ENCODE measurements at regions not wholly inside any gene's neighbourhood (a gene's known extent, or its start where the extent isn't known, plus 50 kb on each side); places are given as distances from the start of the nearest gene placed in this dataset.

DNA sequence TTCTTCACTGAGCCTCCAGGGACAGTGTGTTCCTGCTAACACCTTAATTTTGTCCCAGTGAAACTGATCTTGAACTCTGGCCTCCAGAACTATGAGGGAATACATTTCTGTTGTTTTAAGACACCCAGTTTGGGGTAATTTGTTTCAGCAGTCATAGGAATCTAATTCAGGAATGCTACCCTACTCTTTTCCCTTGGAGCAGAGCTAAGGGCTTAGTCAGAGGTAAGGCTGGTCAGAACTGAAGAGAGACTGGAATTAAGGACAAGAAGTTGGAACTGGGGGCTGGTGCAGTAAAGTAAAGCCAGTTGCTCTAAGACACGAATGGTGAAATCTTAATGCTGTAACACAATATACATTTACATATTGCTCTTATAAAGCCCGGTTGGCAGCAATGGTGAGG lies 809.7 kb downstream of the MAFB start:
- H3K36me3 Mint-ChIP-seq, result no peaks in the 10 kb centered on the region
- Histone ChIP-seq H3K9me3 (ENCODE audit: control insufficient read depth in 2 of 2, low read length in 2 of 2) (no peaks in the 10 kb centered on the region), H3K4me3 (ENCODE audit: low read depth, low read length) (no peak overlapping the region), H3K27me3 (ENCODE audit: control insufficient read depth, insufficient read depth, low read length) (no peaks in the 10 kb centered on the region), H3K36me3 (ENCODE audit: control insufficient read depth, insufficient read depth, low read length) (no peaks in the 10 kb centered on the region), H3K27ac (ENCODE audit: insufficient read depth, low read length, poor library complexity, severe bottlenecking) (no peak overlapping the region), H3K4me1 (ENCODE audit: control insufficient read depth, insufficient read depth, low read length, poor library complexity, severe bottlenecking) (no peaks in the 10 kb centered on the region)
- no peaks in the 10 kb centered on the region for H3K27me3 Mint-ChIP-seq
- no peaks in the 10 kb centered on the region for H3K4me1 Mint-ChIP-seq
- ATAC-seq (ENCODE audit: low read depth in 2 of 2), result no peak
- H3K27ac Mint-ChIP-seq, result no peak overlapping the region
- no peak overlapping the region for H3K4me3 Mint-ChIP-seq
- H3K9me3 Mint-ChIP-seq, result peaks cover 0 to 7% (median 1%) of the 10 kb centered on the region in 7 donors
- no peak for DNase-seq

DNA sequence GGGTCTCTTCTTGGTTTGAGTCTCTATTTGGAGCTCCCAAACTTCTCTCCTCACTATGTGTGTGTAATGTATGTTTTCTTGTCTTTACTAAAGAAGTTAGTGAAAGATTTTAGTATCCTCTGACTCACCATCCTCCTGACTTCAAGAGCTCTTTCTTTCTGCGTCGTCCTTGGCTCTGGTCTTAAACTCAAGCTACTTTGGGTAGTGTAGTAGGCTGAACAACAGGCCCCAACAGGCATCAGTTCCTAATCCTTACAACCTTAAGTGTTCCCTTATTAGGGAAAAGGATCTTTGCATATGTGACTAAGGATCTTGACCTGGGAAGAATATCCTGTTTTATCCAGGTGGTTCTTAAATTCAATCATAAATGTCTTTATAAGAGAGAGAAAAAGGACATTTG lies 810.2 kb downstream of the MAFB start:
- no peak overlapping the region for H3K27ac ChIP-seq (ENCODE audit: insufficient read depth, low read length, poor library complexity, severe bottlenecking)
- Mint-ChIP-seq H3K9me3 (peaks cover 0 to 7% (median 1%) of the 10 kb centered on the region in 7 donors), H3K4me1 (no peaks in the 10 kb centered on the region), H3K27me3 (no peaks in the 10 kb centered on the region), H3K36me3 (no peaks in the 10 kb centered on the region), H3K4me3 (no peak overlapping the region), H3K27ac (no peak overlapping the region)
- no peaks in the 10 kb centered on the region for H3K27me3 ChIP-seq (ENCODE audit: control insufficient read depth, insufficient read depth, low read length)
- H3K9me3 ChIP-seq (ENCODE audit: control insufficient read depth in 2 of 2, low read length in 2 of 2), result no peaks in the 10 kb centered on the region
- no peaks in the 10 kb centered on the region for H3K4me1 ChIP-seq (ENCODE audit: control insufficient read depth, insufficient read depth, low read length, poor library complexity, severe bottlenecking)
- no peak for ATAC-seq (ENCODE audit: low read depth in 2 of 2)
- no peak overlapping the region for H3K4me3 ChIP-seq (ENCODE audit: low read depth, low read length)
- DNase-seq, result no peak
- no peaks in the 10 kb centered on the region for H3K36me3 ChIP-seq (ENCODE audit: control insufficient read depth, insufficient read depth, low read length)

DNA sequence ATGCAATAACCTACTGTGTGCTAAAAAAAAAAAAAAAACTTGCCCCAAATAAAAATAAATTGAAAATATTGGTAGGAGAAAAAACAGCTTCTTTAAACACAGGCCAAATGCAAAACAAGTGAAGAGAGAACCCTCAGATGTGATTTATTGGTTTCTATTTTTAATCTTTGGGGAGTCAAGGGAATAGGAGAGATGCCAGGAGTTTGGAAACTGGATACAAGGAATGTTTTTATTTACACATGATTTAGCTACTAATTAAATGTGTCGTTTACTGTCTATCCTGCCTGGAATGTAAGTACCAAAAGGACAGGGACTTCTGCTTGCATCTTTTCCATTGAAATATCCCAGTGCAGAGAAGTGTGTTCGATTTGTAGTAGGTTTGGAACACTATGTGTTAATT lies 810.7 kb downstream of the MAFB start:
- no peak for ATAC-seq (ENCODE audit: low read depth in 2 of 2)
- Mint-ChIP-seq H3K27me3 (no peaks in the 10 kb centered on the region), H3K4me3 (peak overlapping the region in 1 of 4 donors; percentile 32), H3K36me3 (no peaks in the 10 kb centered on the region), H3K27ac (no peak overlapping the region), H3K9me3 (peaks cover 0 to 8% (median 3%) of the 10 kb centered on the region in 7 donors), H3K4me1 (no peaks in the 10 kb centered on the region)
- H3K4me1 ChIP-seq (ENCODE audit: control insufficient read depth, insufficient read depth, low read length, poor library complexity, severe bottlenecking), result no peaks in the 10 kb centered on the region
- no peaks in the 10 kb centered on the region for H3K9me3 ChIP-seq (ENCODE audit: control insufficient read depth in 2 of 2, low read length in 2 of 2)
- no peaks in the 10 kb centered on the region for H3K36me3 ChIP-seq (ENCODE audit: control insufficient read depth, insufficient read depth, low read length)
- no peak for DNase-seq
- no peak overlapping the region for H3K4me3 ChIP-seq (ENCODE audit: low read depth, low read length)
- no peaks in the 10 kb centered on the region for H3K27me3 ChIP-seq (ENCODE audit: control insufficient read depth, insufficient read depth, low read length)
- no peak overlapping the region for H3K27ac ChIP-seq (ENCODE audit: insufficient read depth, low read length, poor library complexity, severe bottlenecking)

DNA sequence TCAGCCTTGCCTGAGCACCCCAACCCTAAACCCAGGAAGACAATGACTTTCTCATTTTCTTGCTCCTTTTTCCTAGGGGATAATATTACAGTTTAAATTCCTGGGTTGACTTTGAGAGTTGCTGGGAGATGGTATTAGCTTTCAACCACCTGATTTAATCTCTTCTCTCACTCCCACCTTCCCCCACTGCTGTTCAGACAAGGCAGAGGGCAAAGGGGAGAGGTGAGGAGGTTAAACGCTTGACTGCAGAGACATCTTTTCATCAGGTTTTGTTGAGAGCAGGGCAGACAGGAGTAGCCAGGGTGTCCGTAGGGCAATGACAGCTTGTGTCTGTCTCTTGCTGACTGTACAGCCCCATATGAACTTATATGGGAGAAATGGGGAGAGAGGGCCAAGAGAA lies 811.2 kb downstream of the MAFB start:
- peaks cover 0 to 7% (median 3%) of the 10 kb centered on the region in 7 donors for H3K9me3 Mint-ChIP-seq
- H3K27me3 ChIP-seq (ENCODE audit: control insufficient read depth, insufficient read depth, low read length), result no peaks in the 10 kb centered on the region

DNA sequence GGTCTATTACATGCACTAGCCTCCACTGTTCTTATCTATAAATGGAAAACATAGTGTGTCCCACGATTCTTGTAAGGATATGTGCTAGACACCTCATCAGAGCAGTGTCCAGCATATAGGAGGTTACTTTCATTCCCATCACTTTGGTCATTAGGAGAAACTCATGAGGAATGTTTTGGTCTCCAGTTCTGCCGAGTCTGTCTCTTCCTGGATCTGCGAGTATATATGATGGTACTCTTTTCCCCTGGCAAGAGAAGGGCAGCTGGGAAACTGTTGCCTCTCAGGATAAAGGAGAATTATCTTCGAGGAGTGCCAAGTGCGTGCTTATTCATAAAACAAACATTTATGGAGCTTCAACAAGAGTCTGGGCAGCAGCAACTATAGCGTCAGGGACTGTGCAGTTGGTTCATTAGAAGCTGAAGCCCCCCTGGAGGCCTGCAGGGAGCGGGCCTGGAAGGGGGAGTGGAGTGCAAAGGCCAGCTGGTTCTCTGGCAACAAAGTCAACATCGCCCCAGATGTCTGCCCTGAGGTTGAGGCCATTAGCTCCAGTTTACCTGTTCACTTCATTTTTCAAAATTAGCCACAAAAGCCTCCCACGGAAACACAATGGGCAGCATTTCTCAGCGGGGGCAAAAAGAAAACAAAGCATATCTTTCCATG lies 811.9 kb downstream of the MAFB start:
- Mint-ChIP-seq H3K27ac (no peak overlapping the region), H3K4me3 (no peak overlapping the region), H3K36me3 (no peaks in the 10 kb centered on the region), H3K4me1 (no peaks in the 10 kb centered on the region), H3K27me3 (no peaks in the 10 kb centered on the region), H3K9me3 (peaks cover 0 to 7% (median 3%) of the 10 kb centered on the region in 7 donors)
- Histone ChIP-seq H3K4me1 (ENCODE audit: control insufficient read depth, insufficient read depth, low read length, poor library complexity, severe bottlenecking) (no peaks in the 10 kb centered on the region), H3K4me3 (ENCODE audit: low read depth, low read length) (no peak overlapping the region), H3K9me3 (ENCODE audit: control insufficient read depth in 2 of 2, low read length in 2 of 2) (no peaks in the 10 kb centered on the region), H3K27ac (ENCODE audit: insufficient read depth, low read length, poor library complexity, severe bottlenecking) (no peak overlapping the region), H3K27me3 (ENCODE audit: control insufficient read depth, insufficient read depth, low read length) (no peaks in the 10 kb centered on the region), H3K36me3 (ENCODE audit: control insufficient read depth, insufficient read depth, low read length) (no peaks in the 10 kb centered on the region)
- DNase-seq (no peak), ATAC-seq (ENCODE audit: low read depth in 2 of 2) (no peak)

More for the DNA sequence above, 811.2 kb downstream of the MAFB start:
- no peak for ATAC-seq (ENCODE audit: low read depth in 2 of 2)
- no peak overlapping the region for H3K4me3 Mint-ChIP-seq
- Histone ChIP-seq H3K36me3 (ENCODE audit: control insufficient read depth, insufficient read depth, low read length) (no peaks in the 10 kb centered on the region), H3K4me3 (ENCODE audit: low read depth, low read length) (no peak overlapping the region), H3K27ac (ENCODE audit: insufficient read depth, low read length, poor library complexity, severe bottlenecking) (no peak overlapping the region), H3K4me1 (ENCODE audit: control insufficient read depth, insufficient read depth, low read length, poor library complexity, severe bottlenecking) (no peaks in the 10 kb centered on the region), H3K9me3 (ENCODE audit: control insufficient read depth in 2 of 2, low read length in 2 of 2) (no peaks in the 10 kb centered on the region)
- H3K36me3 Mint-ChIP-seq, result no peaks in the 10 kb centered on the region
- no peaks in the 10 kb centered on the region for H3K27me3 Mint-ChIP-seq
- no peaks in the 10 kb centered on the region for H3K4me1 Mint-ChIP-seq
- H3K27ac Mint-ChIP-seq, result no peak overlapping the region
- DNase-seq, result no peak

DNA sequence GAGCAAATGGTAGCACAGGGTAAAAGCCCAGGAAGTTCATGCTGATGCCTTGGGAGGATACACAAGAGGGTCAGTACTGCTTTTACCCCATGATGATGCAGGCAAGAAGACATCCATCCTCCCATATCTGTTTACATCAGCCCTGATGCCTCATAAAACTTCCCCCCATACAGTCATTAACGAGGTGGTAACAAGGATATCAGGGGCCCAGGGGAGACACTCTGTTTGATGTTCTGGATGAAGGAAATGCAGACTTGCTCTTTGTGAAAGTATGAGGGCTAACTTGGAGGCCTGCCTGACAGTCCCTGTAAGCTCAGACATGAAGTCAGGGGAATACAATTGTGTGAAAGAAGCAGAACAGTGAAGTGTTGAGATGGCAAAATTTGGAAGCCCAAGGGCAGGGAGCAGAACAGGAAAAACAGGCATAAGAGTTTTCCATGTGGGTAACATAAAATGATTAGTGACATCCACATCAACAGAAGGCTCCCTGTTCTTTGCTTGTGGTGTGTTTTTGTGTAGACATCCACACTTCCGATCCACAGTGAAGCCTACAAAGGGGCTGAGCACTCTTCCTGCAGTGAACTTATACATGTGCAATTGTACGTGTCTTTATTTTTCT lies 813.4 kb downstream of the MAFB start:
- Mint-ChIP-seq H3K36me3 (no peaks in the 10 kb centered on the region), H3K4me3 (no peak overlapping the region), H3K4me1 (no peaks in the 10 kb centered on the region), H3K27ac (no peak overlapping the region), H3K27me3 (no peaks in the 10 kb centered on the region), H3K9me3 (peaks cover 0 to 7% (median 2%) of the 10 kb centered on the region in 7 donors)
- no peak overlapping the region for H3K4me3 ChIP-seq (ENCODE audit: low read depth, low read length)
- DNase-seq (no peak), ATAC-seq (ENCODE audit: low read depth in 2 of 2) (no peak)
- H3K36me3 ChIP-seq (ENCODE audit: control insufficient read depth, insufficient read depth, low read length), result no peaks in the 10 kb centered on the region
- no peak overlapping the region for H3K27ac ChIP-seq (ENCODE audit: insufficient read depth, low read length, poor library complexity, severe bottlenecking)
- no peaks in the 10 kb centered on the region for H3K9me3 ChIP-seq (ENCODE audit: control insufficient read depth in 2 of 2, low read length in 2 of 2)
- H3K4me1 ChIP-seq (ENCODE audit: control insufficient read depth, insufficient read depth, low read length, poor library complexity, severe bottlenecking), result no peaks in the 10 kb centered on the region
- H3K27me3 ChIP-seq (ENCODE audit: control insufficient read depth, insufficient read depth, low read length), result no peaks in the 10 kb centered on the region

DNA sequence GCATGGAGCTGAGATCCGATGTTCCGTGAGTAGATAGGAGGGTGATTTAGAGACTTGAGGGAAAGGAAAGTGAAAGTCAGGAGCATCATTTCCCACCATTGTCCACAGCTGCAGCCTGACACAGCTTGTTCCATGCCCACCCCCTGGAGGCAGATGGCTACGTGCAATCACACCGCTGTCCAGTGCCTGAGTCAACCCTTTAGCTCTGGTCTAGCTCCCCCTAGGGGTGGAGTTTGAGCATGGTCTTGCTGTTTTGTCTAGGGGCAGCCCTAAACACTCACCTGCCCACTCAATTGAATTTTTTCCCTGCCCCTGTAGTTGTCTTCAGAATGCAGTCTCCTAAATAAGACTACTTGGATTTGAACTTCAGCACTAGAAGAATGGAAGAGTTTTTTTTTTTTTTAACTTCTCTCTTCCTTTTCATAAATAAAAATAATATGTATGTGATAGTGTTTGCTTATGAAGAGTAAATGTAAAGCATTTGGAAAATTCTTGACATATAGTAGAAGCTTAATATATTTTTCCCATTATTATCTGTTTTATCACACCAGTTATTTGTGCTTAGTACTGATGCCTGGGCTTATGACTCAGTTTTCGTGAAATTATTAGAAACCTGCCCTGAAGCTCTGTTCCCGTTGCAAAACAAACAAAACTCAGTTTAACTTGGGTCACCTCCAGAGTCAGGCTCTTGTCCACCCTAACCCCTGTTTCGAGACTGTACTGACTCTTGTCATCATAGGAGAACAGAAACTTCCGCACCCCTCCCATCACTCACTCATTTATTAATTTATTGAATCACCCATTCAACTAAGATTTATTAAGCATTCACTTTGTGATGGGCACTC lies 814.8 kb downstream of the MAFB start:
- Histone ChIP-seq H3K27me3 (ENCODE audit: control insufficient read depth, insufficient read depth, low read length) (no peaks in the 10 kb centered on the region), H3K9me3 (ENCODE audit: control insufficient read depth in 2 of 2, low read length in 2 of 2) (no peaks in the 10 kb centered on the region), H3K36me3 (ENCODE audit: control insufficient read depth, insufficient read depth, low read length) (no peaks in the 10 kb centered on the region), H3K27ac (ENCODE audit: insufficient read depth, low read length, poor library complexity, severe bottlenecking) (no peak overlapping the region), H3K4me1 (ENCODE audit: control insufficient read depth, insufficient read depth, low read length, poor library complexity, severe bottlenecking) (no peaks in the 10 kb centered on the region), H3K4me3 (ENCODE audit: low read depth, low read length) (no peak overlapping the region)
- Mint-ChIP-seq H3K36me3 (no peaks in the 10 kb centered on the region), H3K27ac (no peak overlapping the region), H3K9me3 (peaks cover 0 to 7% (median 2%) of the 10 kb centered on the region in 7 donors), H3K4me3 (no peak overlapping the region), H3K4me1 (no peaks in the 10 kb centered on the region), H3K27me3 (no peaks in the 10 kb centered on the region)
- ATAC-seq (ENCODE audit: low read depth in 2 of 2) (peak in 1 of 2 donors; percentile 25), DNase-seq (peak in 1 of 3 donors; percentile 28)

All from CD4-positive, CD25-positive, alpha-beta regulatory T cell (primary cell).